ENCODE measurements at regions not wholly inside any gene's neighbourhood (a gene's known extent, or its start where the extent isn't known, plus 50 kb on each side); places are given as distances from the start of the nearest gene placed in this dataset.

DNA sequence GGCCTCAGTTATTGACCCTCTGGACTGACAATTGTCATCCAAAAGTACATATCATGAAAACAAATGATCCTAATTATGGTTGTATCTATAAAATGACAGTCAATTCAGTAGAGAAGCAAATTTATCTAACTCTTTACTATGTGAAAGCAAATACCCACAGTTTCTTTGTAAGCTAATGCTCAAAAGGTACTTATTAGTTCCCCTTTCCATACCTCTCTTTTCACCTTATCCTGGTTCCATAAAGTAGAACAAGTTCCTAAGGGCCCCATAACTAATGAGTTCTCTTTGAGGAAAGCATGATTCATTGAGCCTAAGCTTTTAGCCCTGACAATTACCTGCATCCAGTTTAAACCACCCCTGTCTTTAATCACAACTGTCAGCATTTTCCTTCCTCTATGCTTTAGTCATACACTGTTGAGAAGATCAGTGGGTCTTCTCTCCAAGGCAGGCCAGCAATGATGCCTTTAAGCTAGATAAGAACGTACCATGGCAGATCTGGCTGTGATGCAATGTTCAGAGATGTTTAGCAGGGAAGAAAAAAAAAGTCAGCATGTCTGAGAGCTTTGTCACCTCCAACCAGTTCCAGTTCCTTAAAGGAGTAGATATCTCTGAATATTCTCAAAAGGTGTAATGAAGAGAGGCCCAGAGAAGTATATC, 179.7 kb upstream of the RASGEF1B start:
- Histone ChIP-seq H3K4me1 (ENCODE audit: control insufficient read depth, low read length) (peaks cover 32% of the 10 kb centered on the region), H3K4me2 (ENCODE audit: low read length) (no peak overlapping the region), H3K27me3 (ENCODE audit: control insufficient read depth, low read length) (no peaks in the 10 kb centered on the region)

DNA sequence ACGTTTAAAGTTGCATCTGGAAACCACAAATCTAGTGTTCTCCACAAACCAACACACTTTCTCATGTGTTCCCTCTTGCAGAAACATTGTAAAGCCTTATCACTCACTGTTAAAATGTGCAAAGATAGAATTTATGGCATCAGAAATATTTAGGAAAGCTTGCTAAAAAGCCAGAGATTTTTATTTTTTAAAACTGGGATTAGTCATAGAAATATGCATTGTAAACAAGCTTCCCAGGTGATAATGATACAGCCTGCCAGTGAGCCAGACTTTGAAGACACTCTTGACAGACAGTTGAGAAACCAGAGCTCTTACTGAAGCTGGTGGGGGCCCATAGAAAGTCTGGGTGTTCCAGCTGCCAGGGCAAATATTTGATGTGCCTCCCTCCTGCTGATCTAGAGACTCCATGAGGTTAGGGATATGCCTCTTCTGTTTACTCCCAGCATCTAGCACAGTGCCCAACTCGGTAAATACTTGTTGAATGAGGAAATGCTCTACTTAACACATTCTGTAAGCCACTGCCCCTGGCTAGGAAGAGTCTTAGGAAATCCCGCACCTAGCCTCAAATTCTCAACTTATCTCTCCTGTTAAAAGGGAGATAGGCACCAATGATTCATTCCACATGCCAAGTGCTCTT, 179.0 kb upstream of the RASGEF1B start:
- Histone ChIP-seq H3K4me2 (ENCODE audit: low read length) (no peak overlapping the region), H3K4me3 (ENCODE audit: low read length) (no peak overlapping the region), H3F3A (ENCODE audit: control insufficient read depth, insufficient read depth) (0 out of 2 replicates have a peak, but pooled peaks cover 2% of the 10 kb centered on the region), H3K36me3 (ENCODE audit: control insufficient read depth, low read length) (no peaks in the 10 kb centered on the region), H3K27me3 (ENCODE audit: control insufficient read depth, low read length) (no peaks in the 10 kb centered on the region), H3K4me1 (ENCODE audit: control insufficient read depth, low read length) (peaks cover 32% of the 10 kb centered on the region), H3K79me2 (ENCODE audit: control insufficient read depth, low read length) (no peaks in the 10 kb centered on the region), H3K27ac (ENCODE audit: low read depth, low read length) (no peak overlapping the region), H4K20me1 (ENCODE audit: control insufficient read depth, insufficient read depth, low read depth, low read length) (no peaks in the 10 kb centered on the region), H3K9me2 (replicated peaks; ENCODE audit: control insufficient read depth, low read length) (no peaks in the 10 kb centered on the region), H3K9me3 (ENCODE audit: control insufficient read depth, insufficient read depth, low read length) (no peaks in the 10 kb centered on the region)
- no peak for TF ChIP-seq EZH2phosphoT487 (IDR thresholded peaks at IDR 0.05; ENCODE audit: borderline replicate concordance, low read length)
- TF ChIP-seq, protein P1, sequence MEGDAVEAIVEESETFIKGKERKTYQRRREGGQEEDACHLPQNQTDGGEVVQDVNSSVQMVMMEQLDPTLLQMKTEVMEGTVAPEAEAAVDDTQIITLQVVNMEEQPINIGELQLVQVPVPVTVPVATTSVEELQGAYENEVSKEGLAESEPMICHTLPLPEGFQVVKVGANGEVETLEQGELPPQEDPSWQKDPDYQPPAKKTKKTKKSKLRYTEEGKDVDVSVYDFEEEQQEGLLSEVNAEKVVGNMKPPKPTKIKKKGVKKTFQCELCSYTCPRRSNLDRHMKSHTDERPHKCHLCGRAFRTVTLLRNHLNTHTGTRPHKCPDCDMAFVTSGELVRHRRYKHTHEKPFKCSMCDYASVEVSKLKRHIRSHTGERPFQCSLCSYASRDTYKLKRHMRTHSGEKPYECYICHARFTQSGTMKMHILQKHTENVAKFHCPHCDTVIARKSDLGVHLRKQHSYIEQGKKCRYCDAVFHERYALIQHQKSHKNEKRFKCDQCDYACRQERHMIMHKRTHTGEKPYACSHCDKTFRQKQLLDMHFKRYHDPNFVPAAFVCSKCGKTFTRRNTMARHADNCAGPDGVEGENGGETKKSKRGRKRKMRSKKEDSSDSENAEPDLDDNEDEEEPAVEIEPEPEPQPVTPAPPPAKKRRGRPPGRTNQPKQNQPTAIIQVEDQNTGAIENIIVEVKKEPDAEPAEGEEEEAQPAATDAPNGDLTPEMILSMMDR (IDR thresholded peaks at IDR 0.05; ENCODE audit: low read depth, low read length, poor library complexity, severe bottlenecking), result no peak

More for the DNA sequence above, 179.7 kb upstream of the RASGEF1B start:
- Histone ChIP-seq H3K9me2 (replicated peaks; ENCODE audit: control insufficient read depth, low read length) (no peaks in the 10 kb centered on the region), H3F3A (ENCODE audit: control insufficient read depth, insufficient read depth) (0 out of 2 replicates have a peak, but pooled peaks cover 2% of the 10 kb centered on the region), H3K79me2 (ENCODE audit: control insufficient read depth, low read length) (no peaks in the 10 kb centered on the region), H4K20me1 (ENCODE audit: control insufficient read depth, insufficient read depth, low read depth, low read length) (no peaks in the 10 kb centered on the region), H3K27ac (ENCODE audit: low read depth, low read length) (no peak overlapping the region), H3K4me3 (ENCODE audit: low read length) (no peak overlapping the region), H3K9me3 (ENCODE audit: control insufficient read depth, insufficient read depth, low read length) (no peaks in the 10 kb centered on the region), H3K36me3 (ENCODE audit: control insufficient read depth, low read length) (no peaks in the 10 kb centered on the region)
- TF ChIP-seq, protein P1 (IDR thresholded peaks at IDR 0.05; ENCODE audit: low read depth, low read length, poor library complexity, severe bottlenecking), result no peak
- no peak for TF ChIP-seq EZH2phosphoT487 (IDR thresholded peaks at IDR 0.05; ENCODE audit: borderline replicate concordance, low read length)

DNA sequence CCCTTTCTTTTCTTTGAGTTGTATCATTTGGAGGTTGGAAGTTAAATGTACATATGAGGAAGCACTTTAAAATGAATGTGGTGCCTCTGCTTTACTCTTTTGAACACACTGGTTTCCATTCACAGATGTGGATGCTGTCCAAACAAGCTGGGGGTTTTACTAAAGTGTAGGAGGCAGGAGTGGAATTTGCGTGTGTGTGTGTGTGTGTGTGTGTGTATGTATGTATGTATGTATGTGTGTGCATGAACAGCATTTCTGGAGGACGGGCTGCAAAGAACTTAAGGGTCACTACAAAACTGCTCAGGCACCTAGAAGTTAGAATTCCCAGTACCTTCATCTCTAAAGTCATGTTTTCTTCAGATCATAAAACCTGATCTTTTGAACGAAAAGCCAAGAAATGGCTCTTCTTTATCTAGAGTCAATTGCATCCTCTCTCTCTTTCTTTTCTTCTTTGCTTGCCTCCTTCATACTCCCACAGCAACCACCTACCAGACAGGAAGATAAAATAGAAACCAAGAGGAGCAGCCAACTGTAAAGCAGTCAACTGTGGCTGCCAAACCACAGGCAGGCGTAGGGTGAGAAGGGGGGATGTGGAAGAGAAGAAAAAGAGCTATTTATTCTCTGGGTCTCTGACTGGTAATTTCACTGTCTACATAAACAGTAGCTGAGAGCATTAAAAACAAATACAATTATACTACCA, 177.0 kb upstream of the RASGEF1B start:
- Histone ChIP-seq H3F3A (ENCODE audit: control insufficient read depth, insufficient read depth) (0 out of 2 replicates have a peak, but pooled peaks cover 2% of the 10 kb centered on the region), H3K9me3 (ENCODE audit: control insufficient read depth, insufficient read depth, low read length) (no peaks in the 10 kb centered on the region; the same call in 1 of the 2 replicates), H3K4me1 (ENCODE audit: control insufficient read depth, low read length) (peaks cover 32% of the 10 kb centered on the region), H3K4me3 (ENCODE audit: low read length) (peak overlapping the region; percentile 32), H3K79me2 (ENCODE audit: control insufficient read depth, low read length) (no peaks in the 10 kb centered on the region), H4K20me1 (ENCODE audit: control insufficient read depth, insufficient read depth, low read depth, low read length) (no peaks in the 10 kb centered on the region), H3K36me3 (ENCODE audit: control insufficient read depth, low read length) (no peaks in the 10 kb centered on the region), H3K9me2 (replicated peaks; ENCODE audit: control insufficient read depth, low read length) (no peaks in the 10 kb centered on the region), H3K4me2 (ENCODE audit: low read length) (peak overlapping the region; percentile 52), H3K27me3 (ENCODE audit: control insufficient read depth, low read length) (no peaks in the 10 kb centered on the region), H3K27ac (ENCODE audit: low read depth, low read length) (no peak overlapping the region)
- TF ChIP-seq, protein P1 (IDR thresholded peaks at IDR 0.05; ENCODE audit: low read depth, low read length, poor library complexity, severe bottlenecking), result no peak
- TF ChIP-seq EZH2phosphoT487 (IDR thresholded peaks at IDR 0.05; ENCODE audit: borderline replicate concordance, low read length), result no peak

All from DOHH2 (cell line).